CD4-positive, alpha-beta T cell treated with Interleukin-17A for 1 hour (primary cell): ENCODE measurements at regions not wholly inside any gene's neighbourhood (a gene's known extent, or its start where the extent isn't known, plus 50 kb on each side); places are given as distances from the start of the nearest gene placed in this dataset.

Experiments
- DNase-seq: peaks from one replicate; pipeline ENCODE4 v3.0.0-alpha.2; 2020

DNA sequence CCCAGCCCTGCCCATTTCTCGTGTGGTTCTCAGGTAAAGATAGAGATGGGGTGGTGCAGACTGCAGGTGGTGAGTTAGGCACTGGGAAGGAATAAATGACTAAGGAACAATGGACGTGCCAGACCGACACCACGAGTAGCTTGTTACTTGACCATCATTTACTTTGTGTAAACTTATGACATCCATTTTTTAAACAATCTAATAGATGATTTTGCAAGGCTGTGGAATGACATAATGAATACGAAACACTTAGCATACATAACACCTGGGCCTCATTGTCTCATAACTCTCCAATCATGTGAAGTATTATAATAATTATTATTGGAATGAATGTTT lies 137.3 kb upstream of the CPEB2 start:
- no peak for DNase-seq

DNA sequence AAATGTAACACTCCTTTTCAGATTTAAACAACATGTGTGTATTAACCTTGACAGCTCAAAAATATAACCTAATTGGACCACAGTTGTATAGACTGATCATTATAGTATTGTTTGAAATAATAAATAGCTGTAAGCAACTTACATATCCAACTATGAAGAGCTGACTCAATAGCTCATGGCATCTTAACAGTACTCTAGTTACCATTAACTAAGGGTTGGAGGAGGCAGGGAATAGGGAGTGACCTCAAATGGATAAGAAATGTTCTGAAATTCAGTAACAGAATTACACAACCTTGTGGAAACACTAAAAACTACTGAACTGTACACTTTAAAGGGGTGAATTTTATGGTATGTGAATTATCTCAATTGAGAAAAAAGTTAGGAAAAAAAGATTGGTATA lies 136.5 kb upstream of the CPEB2 start:
- no peak for DNase-seq

DNA sequence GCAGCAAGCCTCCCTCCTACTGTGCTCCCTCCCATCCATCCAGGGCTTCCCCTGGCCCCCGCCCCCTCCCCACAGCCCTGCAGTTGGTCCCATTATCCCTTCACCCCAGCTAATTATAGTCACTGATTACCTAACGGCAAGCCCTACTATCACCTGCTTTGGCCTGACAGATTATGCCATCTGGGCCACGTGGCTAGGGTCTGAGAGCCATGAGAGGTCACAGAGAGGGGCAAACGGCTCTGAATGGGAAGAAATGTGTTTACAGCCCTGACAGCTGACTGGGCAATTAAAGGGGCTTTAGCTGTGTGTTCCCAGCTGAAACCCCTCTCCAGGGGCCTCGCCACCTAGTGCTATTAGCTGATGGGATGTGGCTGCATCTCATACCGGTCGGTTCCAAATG lies 134.4 kb upstream of the CPEB2 start:
- DNase-seq = no peak

DNA sequence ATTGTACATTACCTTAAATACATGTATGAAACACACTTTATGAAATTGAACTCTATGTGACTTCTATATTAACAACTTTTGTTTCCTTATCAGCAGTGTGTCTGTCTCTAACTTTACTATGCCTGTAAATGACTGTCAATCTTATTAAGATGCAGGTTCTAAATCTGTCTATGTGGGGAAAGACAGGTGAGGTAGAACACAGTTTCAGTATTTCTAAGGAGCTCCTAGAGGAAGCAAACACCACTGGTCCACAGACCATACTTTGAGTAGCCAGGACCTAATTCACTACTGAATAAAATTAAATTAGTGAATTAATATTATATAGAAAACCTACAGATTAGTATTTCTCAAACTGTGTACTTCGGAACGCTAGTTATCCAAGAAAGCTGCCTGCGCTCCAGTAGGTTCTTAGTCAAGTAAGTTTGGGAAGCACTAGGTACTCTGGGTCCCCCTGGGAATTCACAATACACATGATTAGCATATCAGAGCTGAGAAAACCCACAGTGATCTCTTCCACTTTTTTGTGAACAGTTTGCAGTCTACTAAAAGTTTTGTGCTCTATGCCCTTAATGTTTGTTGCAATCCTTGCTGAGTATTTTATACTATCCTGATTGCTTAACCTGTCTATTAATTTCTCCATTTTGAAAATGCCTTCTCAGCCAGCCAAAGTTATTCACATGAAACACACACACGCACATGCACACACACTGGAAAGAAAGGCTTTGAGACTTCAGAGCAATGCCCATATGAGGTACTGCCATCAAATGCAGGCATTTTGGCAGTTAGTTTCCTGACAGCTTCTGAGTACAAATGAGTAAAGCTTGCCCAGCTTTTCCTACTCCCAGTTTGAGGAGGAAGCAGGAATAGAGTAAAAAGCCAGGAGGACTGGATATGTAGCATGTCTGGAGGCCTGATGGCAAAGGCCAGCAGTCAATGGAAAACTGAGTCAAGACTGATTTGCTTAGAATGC lies 133.6 kb upstream of the CPEB2 start:
- DNase-seq = no peak

DNA sequence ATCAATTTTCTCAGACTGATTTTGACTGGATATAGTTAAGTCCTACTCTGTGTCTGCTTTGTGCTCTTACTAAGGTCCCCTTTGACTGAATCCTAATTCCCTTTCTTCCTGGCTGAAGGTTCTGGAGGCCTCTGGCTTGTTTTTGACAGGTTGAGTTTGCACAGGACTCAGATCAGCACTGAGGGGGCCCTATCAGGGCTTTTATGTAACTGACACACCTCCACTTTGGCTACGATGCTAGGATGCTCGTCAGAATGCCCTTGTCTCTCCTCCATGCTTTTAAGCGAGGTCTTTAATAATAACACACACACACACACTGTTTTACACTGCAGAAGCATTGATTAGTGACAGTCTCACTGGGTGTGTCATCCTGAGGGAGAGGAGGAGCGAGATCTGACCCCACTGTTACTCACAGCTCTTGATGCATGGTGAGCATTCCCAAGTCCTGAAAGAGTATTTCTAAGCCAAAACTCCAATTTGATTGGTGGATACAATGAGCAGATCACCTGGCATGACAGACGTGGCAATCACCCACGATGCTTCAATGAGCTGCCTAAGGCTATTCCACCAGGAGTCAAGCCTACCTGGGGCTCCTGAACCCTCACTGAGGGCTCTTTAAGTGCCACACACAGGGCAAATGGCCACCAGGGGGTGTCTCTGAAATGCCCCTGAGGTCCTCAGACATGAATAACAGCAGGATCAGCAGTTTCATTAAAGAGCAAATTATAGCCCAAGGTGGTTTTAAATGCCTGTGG lies 130.4 kb upstream of the CPEB2 start:
- peak; percentile 40 for DNase-seq

DNA sequence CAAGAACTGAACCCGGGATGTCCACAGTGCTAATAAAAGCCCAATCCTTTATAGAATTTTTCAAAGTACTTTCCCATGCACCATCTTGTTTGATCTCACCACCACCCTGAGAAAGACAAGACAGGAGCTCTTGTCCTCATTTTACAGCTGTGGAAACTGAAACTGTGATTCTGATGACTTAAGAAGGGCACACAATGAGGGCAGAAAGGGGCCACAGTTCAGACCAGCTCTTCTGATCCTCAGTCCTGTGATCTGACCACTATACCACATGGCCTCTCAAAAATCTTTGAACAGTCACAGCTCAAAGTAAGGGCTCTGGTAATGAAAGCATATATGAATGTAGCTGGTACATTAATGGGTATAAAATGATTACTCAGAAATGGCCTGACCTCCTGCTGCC lies 127.3 kb upstream of the CPEB2 start:
- DNase-seq = no peak

DNA sequence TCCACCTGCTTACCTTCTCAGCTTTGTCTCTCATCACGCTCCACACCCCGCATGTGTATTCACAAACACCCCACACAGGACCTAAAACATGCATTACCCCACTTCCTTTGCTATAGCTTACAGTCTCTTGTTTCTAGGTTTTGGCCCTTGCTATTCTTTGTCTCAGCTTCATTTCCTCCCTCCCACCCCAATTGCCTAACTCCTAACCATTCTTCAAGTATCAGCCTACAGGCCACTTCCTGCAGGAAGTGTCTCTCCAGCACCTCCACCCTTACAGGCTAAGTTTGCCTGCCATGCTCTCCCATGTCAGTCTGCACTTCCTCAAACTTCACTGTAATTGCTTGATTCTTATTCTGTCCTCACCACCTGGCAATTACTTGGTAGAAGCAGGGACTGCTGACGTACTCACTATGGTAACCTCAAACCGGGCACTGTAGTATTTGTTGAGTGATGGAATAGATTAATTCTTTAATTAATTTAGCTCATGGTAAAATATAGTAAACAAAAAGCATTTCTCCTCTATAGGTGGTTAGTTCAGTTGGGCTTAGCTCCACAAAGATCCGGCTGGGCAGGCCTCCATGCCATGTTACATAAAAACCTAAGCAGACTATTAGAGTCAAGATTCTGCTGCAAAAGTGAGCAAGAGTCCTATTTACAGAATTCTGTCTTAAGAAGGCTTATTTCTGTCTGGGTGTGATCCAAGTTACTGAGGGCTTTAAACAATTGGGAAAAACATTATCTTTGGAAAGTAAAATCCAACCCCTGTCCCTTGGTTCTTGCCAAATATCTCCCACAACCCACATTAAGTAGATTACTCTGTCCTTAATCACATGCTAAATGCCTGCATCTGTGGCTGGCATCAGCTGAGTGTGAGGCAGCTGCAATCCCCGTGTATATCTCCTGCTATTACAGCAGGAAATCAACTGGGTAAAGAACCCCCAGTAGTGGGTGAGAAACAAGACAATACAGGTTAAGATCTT lies 124.7 kb upstream of the CPEB2 start:
- DNase-seq = peak; percentile 22

DNA sequence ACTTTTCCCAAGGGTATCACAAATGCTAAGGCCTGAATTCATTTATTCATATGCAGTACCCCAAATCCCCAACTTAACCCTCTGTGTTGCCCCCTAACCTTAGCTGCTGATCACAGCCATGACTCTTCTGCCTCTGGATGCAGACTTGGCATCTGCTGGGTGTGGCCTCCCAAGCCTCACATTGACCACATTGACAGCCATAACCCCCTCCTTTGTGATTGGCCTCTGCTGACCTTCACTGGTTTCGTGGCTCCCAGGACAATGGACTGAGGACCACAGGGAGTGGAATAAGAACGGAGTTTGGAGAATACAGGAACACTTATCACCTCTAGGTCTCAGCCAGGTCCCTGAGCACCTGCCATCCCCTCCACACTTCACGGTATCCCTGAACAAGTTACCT lies 123.6 kb upstream of the CPEB2 start:
- no peak for DNase-seq

DNA sequence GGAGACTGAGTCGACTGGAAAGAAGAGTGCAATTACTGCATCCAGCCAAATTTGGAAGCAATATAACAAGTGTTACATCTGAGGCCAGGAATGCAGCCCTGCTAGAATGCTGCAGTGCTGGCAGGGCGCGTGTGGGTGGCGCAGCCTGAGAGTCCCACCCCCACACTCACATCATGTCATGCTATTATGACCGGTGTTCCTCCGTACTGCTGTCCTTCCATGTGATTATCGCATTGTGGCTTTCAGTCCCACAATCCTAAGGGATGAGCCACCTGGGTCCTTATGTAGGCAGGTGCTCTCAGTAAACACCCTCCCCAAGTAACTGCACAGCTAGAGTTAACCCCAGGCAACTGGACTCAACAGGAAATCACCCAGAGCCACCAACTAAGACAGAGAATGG lies 122.6 kb upstream of the CPEB2 start:
- DNase-seq = no peak

DNA sequence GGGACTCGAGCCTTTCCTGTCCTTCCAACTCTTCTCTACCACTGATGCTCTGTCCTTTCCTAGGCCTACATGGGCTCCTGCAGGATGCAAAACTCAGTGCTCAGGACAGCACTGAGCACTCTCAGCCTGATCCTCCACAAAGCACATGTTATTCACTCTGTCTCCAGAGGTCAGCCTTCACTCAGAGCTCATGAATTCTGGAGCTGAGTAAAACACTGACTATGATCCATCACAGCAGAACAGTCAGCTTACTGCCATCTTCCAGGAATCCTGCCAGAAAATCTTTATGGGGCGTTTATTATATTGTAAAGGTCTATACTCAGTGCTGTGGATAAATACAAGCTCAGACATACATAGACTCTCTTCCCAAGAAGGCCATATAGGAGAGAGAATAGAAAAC lies 121.5 kb upstream of the CPEB2 start:
- no peak for DNase-seq

DNA sequence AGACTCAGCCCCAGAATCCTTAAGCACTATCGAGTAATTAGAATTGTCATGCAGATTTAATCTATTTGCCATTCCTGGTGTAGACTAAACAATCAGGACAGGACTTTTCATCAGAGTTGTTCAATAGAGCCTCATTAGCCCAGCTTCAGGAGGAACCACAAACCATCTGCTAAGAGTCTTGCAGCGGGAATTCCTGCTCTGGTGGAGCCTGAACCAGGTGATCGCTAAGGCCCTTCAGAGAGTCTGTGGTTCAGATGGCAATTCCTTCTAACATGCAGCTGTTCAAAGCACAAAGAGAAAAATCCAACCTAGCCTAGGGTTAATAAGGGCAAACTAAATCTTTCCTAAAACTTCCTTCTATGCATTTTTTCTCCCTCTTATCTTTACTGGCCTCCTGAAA lies 119.1 kb upstream of the CPEB2 start:
- DNase-seq = no peak

DNA sequence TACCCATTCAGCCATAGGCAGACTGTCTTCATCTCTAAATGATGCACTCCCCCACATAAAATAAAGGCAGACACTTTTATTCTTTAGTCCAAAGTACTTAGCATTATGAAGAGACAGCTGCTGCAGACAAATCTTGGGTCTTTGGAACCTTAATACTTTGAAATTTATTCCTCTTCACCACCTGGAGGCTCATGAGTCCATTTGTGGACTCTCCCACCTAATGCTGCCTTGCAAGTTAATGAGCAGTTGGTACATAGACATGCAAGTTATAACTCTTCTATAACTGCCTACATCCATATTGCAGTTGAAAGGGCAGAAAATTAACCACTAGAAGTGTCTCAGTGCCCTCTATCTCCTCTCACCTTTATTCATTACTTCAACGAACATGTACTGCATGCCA lies 118.6 kb upstream of the CPEB2 start:
- DNase-seq = no peak

DNA sequence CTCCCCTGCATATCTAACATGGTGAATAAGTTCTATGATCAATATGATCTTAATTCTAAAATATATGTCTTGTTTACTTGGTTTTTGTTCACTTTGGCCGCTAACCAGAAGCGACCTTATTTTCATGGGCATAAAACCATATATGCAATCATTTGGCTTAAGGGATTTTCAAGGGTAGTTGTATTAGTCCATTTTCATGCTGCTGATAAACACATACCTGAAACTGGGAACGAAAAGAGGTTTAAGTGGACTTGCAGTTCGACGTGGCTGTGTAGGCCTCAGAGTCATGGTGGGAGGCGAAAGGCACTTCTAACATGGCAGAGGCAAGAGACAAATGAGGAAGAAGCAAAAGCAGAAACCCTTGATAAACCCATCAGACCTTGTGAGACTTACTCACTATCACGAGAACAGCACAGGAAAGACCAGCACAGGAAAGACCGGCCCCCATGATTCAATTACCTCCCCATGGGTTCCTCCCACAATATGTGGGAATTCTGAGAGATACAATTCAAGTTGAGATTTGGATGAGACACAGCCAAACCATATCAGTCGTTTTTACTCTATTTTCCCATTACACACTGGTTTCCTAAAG lies 114.3 kb upstream of the CPEB2 start:
- no peak for DNase-seq

DNA sequence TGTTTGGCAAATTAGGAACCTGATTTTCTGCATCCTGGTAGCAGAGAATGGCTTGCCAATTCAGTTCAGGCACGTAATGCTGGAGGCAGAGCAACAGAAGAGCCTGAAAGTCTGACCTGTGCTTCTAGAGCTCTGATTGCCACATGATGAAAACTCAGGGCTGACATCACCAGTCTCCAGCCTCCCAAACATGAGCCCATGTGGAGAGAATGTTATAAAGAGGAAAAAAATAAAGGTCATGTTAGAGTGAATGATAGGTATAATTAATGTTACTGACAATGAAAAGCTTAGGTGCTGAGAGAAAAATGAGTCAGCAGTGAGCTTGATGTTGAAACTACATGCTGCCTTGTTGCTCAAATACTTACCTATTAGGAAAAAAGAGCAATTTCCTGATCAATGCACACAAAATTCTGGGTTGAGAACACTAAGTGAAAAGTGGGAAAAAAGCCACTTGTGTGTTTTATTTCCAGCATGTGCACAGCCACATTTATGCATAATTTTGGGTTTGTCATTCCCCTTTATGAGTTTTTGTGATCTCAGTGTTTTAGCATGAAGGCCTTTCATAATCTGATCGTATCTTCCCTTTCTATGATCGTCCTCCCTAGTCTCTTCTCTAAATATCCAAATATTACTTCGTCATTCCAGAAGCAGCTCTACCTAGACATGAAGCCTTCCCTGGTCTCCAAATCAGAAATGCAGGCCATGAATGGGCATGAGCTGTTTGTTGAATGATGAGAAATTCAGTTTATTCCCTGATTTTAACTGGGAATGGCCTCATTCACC lies 113.3 kb upstream of the CPEB2 start:
- no peak for DNase-seq

DNA sequence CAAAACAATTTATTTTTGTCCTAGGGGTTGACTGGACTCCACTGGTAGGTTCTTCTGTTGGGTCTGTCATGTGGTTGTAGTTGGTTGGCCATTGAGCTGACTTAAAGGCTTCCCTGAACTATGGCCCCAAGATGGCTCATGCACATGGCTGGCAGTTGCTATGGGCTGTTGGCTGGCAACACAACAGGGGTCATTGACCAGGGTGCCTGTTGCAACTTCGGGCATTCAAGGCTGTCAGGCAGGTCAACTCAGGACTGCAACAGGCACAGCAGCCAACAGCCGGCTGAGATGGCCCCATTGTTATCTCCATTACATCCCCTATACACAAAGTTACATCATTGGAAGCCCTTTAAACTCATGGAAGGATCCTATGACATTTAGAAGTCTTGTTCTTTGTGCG lies 109.7 kb upstream of the CPEB2 start:
- DNase-seq = no peak

DNA sequence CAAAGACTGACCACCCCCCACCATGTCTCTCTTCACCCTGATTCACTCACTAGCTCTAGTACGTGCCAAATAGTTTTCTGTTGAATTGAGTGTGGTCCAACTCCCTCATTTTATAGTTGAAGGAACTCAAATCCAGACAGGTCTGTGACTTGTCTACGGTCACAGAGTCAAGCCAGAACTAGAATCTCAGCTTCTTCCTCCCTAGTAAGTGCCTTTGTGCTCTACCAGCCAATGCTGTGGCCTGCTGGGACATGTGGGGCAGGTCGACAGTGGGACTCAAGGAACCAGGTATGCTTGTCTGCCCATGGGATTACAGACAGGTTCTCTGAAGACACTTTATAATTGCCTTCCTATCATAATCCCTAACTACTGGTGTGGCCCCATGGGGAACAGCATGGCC lies 108.6 kb upstream of the CPEB2 start:
- DNase-seq = no peak

DNA sequence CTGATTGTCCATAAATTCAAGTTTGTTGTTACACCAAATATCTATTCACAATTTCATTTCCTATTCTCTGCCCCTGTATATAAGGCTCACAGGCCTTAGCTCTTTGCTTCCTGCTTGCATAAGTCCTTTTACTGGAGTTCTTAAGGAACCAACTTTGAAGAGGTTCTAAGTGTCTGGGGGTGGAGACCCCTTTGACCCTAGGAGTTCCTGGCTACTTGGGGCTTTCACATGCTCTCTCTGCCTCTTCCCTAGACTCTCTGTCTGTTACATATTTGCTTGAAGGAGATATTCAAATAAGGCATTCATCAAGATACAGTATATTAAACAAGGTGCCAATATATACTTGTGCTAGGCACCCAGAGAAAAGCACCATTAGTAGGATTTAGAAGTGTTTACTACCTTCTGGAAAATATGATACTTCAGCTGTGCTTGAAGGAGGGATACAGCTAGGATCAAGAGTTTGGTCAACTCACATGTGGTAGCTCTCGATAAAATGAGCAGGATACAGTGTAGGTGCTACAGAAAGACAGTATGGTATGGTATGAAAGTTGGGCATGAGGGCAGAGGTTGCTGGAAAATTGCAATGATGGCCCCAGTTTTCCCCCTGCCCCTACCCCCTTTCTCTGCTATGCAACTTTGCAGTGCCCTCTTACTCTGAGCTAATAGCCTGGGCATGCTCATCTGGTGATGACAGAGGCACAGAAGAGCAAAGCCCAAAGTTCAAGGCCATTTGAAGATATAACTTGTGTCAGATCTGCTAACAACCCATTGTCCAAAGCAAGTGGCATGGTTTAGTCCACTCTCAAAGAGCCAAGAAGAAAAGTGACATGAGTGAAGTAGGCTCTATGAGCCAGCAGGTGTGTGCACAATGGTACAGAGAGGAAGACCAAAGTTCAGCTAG lies 107.6 kb upstream of the CPEB2 start:
- no peak for DNase-seq

DNA sequence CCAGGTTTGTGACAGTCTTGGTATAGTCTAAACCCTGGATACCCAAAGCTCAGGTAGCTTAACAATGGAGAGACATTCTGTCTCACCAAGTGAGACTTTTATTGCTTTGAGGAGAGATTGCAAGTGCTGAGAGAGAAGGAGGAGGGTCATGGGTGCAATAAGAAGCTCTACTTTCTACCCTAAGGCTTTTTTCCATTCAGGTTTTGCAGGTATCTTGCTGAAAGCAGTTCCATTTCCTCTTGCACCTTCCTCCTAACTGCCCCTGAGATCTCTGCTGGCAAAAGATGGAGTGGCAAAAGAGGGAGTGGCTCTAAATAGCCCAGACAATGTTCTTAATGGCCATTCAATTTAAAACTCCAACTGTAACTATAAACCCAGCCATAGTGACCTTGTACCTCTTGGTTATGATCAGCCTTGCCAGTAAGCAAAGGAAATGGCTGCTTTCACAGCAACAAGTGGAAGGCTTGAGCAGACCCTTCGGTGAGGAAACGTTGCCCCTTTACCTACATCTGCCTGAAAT lies 105.6 kb upstream of the CPEB2 start:
- no peak for DNase-seq

DNA sequence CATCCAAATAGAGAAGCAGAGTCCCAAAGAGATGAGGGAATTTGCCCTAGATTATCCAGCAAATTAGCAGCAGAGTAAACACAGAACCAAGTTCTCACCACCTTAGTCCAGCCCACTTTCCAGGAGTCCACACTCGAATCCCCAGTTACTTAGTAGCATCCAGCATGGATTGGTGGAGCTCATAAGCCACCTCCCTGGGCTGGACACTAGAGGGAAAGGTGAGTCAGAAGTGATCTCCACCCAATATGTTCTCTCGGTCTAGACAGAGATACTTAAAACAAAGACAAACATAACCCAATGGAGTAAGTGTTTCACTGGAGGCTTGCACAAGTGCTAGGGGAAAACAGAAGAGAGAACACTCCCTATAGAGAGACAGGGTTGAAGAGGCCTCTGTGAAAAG lies 105.1 kb upstream of the CPEB2 start:
- no peak for DNase-seq

DNA sequence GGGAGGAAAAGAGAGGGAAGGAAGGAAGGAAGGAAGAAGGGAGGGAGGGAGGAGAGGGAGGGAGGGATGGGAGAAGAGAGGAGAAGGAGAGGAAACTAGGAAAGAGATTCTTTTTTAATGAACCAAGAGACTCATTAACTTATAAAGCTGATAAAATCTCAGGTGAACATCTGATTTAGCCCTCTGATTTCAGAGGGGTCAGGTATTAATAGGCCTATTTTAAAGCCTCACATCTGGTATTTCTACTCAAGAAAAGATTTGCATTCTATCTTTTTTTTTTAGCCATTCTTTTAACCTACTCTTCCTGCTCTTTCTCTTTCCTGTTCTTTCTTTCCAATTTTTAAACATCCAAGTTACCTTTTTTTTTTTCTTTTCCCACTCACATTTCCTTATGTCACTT lies 103.3 kb upstream of the CPEB2 start:
- DNase-seq = no peak

DNA sequence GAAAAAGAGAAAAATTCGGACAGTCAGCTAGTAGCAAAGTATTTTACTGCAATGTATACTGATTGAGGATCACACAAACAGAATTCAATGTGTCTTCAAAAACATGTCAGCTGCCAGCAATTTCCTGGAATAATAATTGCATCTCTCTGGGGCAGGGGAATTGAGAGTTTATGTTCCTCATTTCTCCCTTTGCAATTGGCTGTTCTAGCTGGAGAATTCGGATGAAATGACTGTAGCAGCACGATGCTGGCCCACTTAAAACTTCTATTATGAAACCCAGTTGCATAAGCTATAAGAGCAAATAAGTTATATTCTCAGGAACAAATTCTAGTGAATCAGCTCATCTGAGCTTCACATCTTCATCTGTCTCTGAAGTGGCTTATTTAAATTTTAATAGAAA lies 99.9 kb upstream of the CPEB2 start:
- no peak for DNase-seq
